OCI-LY3 (cell line): ENCODE measurements at regions not wholly inside any gene's neighbourhood (a gene's known extent, or its start where the extent isn't known, plus 50 kb on each side); places are given as distances from the start of the nearest gene placed in this dataset.

Experiments
- H2AFZ ChIP-seq: fragments of 200-600, 300-600 bp; shearing (Covaris generic); 2 replicates; pipeline ENCODE4 v1.6.0; 2014; ENCODE audit warnings: antibody characterized with exemption, low read depth, low read length
- H3K27ac ChIP-seq: fragments of 200-600, 300-600 bp; sonication (generic); 2 replicates; pipeline ENCODE4 v1.5.1; 2014; ENCODE audit warnings: mild to moderate bottlenecking, low read length, moderate library complexity, mixed read lengths
- H3K27me3 ChIP-seq: fragments of 200-600, 300-600 bp; sonication (generic); 2 replicates; pipeline ENCODE4 v1.6.1; 2014; ENCODE audit warnings: low read depth, low read length, mixed read lengths
- H3K36me3 ChIP-seq: fragments of 200-600, 300-600 bp; sonication (generic); replicated peaks from 2 replicates; pipeline ENCODE3; 2014; ENCODE audit warnings: low read depth, low read length, mixed read lengths
- H3K4me1 ChIP-seq: fragments of 300-600, 200-600 bp; sonication (generic); 2 replicates; pipeline ENCODE4 v1.6.1; 2014; ENCODE audit warnings: low read length, mixed read lengths
- H3K4me2 ChIP-seq: fragments of 200-600, 300-600 bp; sonication (generic); 2 replicates; pipeline ENCODE4 v1.6.1; 2014; ENCODE audit warnings: low read length, mixed read lengths
- H3K4me3 ChIP-seq: fragments of 300-600, 200-600 bp; sonication (generic); 2 replicates; pipeline ENCODE4 v1.5.1; 2014; ENCODE audit warnings: antibody characterized with exemption, mild to moderate bottlenecking, low read length, moderate library complexity
- H3K79me2 ChIP-seq: fragments of 300-600, 200-600 bp; shearing (Covaris generic); 2 replicates; pipeline ENCODE4 v1.6.1; 2014; ENCODE audit warnings: mild to moderate bottlenecking, low read length, mixed read lengths
- H3K9ac ChIP-seq: fragments of 300-600, 200-600 bp; shearing (Covaris generic); 2 replicates; pipeline ENCODE4 v1.6.0; 2014; ENCODE audit warnings: mild to moderate bottlenecking, low read length, moderate library complexity
- H3K9me3 ChIP-seq: fragments of 200-600, 300-600 bp; shearing (Covaris generic); 2 replicates; pipeline ENCODE4 v1.6.1; 2014; ENCODE audit warnings: low read length, mixed read lengths; ENCODE audit not compliant: insufficient read depth
- H4K20me1 ChIP-seq: fragments of 200-600, 300-600 bp; sonication (generic); 2 replicates; pipeline ENCODE4 v1.6.1; 2016; ENCODE audit warnings: low read length, mixed read lengths; ENCODE audit not compliant: insufficient read depth
- EZH2phosphoT487 ChIP-seq: fragments of 200-600 bp; shearing (Covaris generic); IDR thresholded peaks from 2 replicates; pipeline ENCODE4 v1.6.1; 2018; ENCODE audit warnings: antibody characterized with exemption, mixed run types, low read depth
- TF ChIP-seq, protein P1 (sequence below): fragments of 200-600, 300-600 bp; sonication (generic); IDR thresholded peaks from 2 replicates; pipeline ENCODE4 v1.5.1; 2014; ENCODE audit warnings: antibody characterized with exemption, low read length, low read depth

DNA sequence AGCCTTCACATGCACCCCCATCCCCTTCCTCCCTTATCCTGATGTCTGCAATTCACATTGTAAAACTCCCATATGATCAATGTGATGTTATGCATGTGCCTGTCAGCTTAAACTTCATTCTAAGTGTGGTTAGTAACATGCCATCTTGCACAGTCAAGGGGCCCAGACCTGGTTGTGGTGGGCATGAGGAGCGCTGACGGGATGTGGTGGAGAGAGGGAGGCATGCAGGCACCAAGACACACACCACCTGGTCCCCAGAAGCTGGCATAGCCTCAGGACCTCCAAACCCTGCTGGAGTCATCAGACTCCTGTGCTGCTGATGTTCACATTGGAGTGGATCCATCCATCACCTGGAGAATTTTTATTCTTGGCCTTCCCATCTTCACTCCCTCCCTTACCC lies 90.5 kb upstream of the ABCC4 start:
- Histone ChIP-seq H3K9ac (no peak overlapping the region), H3K27me3 (peaks cover 60% of the 10 kb centered on the region), H3K27ac (no peak overlapping the region), H3K9me3 (no peaks in the 10 kb centered on the region), H3K79me2 (no peaks in the 10 kb centered on the region), H3K4me2 (no peak overlapping the region), H4K20me1 (no peaks in the 10 kb centered on the region), H3K36me3 (no peaks in the 10 kb centered on the region), H2AFZ (no peak overlapping the region), H3K4me3 (no peak overlapping the region), H3K4me1 (peaks cover 26% of the 10 kb centered on the region)
- TF ChIP-seq, protein P1, sequence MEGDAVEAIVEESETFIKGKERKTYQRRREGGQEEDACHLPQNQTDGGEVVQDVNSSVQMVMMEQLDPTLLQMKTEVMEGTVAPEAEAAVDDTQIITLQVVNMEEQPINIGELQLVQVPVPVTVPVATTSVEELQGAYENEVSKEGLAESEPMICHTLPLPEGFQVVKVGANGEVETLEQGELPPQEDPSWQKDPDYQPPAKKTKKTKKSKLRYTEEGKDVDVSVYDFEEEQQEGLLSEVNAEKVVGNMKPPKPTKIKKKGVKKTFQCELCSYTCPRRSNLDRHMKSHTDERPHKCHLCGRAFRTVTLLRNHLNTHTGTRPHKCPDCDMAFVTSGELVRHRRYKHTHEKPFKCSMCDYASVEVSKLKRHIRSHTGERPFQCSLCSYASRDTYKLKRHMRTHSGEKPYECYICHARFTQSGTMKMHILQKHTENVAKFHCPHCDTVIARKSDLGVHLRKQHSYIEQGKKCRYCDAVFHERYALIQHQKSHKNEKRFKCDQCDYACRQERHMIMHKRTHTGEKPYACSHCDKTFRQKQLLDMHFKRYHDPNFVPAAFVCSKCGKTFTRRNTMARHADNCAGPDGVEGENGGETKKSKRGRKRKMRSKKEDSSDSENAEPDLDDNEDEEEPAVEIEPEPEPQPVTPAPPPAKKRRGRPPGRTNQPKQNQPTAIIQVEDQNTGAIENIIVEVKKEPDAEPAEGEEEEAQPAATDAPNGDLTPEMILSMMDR: no peak
- TF ChIP-seq EZH2phosphoT487: no peak

GRCh38 chr13:95392597-95392996 lies 91.3 kb upstream of the ABCC4 start:
- peaks cover 66% of the 10 kb centered on the region for H3K27me3 ChIP-seq
- H3K4me2 ChIP-seq: no peak overlapping the region
- no peaks in the 10 kb centered on the region for H4K20me1 ChIP-seq
- H3K4me3 ChIP-seq: no peak overlapping the region
- H3K27ac ChIP-seq: no peak overlapping the region
- no peak overlapping the region for H2AFZ ChIP-seq
- H3K4me1 ChIP-seq: peaks cover 19% of the 10 kb centered on the region
- H3K9me3 ChIP-seq: no peaks in the 10 kb centered on the region
- H3K79me2 ChIP-seq: no peaks in the 10 kb centered on the region
- H3K36me3 ChIP-seq: no peaks in the 10 kb centered on the region
- TF ChIP-seq EZH2phosphoT487: no peak
- TF ChIP-seq, protein P1: no peak
- H3K9ac ChIP-seq: no peak overlapping the region

DNA sequence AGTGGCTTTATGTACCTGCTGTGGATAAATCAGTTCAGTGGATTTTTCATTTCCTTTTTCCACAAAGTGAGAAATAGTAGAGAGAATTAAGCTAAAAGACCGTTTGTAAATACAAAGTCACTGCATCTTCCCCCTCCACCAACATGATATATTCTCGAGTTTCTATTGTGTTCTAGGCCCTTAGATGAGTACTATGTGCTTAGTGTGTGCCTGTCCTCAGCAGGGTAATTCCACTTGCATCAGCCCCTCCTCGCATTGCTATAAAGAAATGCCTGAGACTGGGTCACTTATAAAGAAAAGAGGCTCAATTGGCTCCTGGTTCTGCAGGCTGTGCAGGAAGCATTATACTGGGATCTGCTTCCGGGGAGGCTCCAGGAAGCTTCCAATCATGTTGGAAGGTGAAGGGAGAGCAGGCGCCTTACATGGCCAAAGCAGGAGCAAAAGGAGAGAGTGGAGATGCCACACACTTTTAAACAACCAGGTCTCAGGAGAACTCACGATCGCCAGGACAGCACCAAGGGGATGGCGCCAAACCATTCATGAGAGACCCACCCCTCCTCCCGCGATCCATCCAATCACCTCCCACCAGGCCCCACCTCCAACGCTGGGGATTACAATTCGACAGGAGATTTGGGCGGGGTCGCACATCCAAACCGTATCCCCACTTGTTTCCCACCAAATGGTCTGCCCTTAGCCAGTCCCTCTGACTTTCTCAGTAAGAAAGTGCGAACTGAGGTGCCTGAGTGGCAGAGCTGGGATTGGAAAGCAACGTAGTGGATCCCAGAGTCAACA lies 102.3 kb upstream of the ABCC4 start:
- no peak overlapping the region for H3K27ac ChIP-seq
- TF ChIP-seq, protein P1: no peak
- H2AFZ ChIP-seq: peak overlapping the region; percentile 88

GRCh38 chr13:95404141-95404882 lies 103.1 kb upstream of the ABCC4 start:
- peaks cover 5% of the 10 kb centered on the region for H3K4me1 ChIP-seq
- H3K36me3 ChIP-seq: no peaks in the 10 kb centered on the region
- no peaks in the 10 kb centered on the region for H3K9me3 ChIP-seq
- H3K9ac ChIP-seq: peak overlapping the region; percentile 48
- no peaks in the 10 kb centered on the region for H3K79me2 ChIP-seq
- TF ChIP-seq, protein P1: peak; percentile 99
- TF ChIP-seq EZH2phosphoT487: no peak
- peaks cover 8% of the 10 kb centered on the region for H3K27me3 ChIP-seq
- no peak overlapping the region for H3K27ac ChIP-seq
- peak overlapping the region; percentile 94 for H3K4me2 ChIP-seq
- peak overlapping the region; percentile 80 for H3K4me3 ChIP-seq
- H4K20me1 ChIP-seq: no peaks in the 10 kb centered on the region
- peak overlapping the region; percentile 88 for H2AFZ ChIP-seq

More for the DNA sequence above, 102.3 kb upstream of the ABCC4 start:
- H3K9ac ChIP-seq: peak overlapping the region; percentile 48
- H4K20me1 ChIP-seq: no peaks in the 10 kb centered on the region
- H3K9me3 ChIP-seq: no peaks in the 10 kb centered on the region
- H3K4me1 ChIP-seq: peaks cover 5% of the 10 kb centered on the region
- no peaks in the 10 kb centered on the region for H3K36me3 ChIP-seq
- peak overlapping the region; percentile 94 for H3K4me2 ChIP-seq
- no peaks in the 10 kb centered on the region for H3K79me2 ChIP-seq
- H3K27me3 ChIP-seq: peaks cover 8% of the 10 kb centered on the region
- peak overlapping the region; percentile 80 for H3K4me3 ChIP-seq
